GM21526 (cell line): ENCODE measurements at regions not wholly inside any gene's neighbourhood (a gene's known extent, or its start where the extent isn't known, plus 50 kb on each side); places are given as distances from the start of the nearest gene placed in this dataset.

Source experiments
- ATAC-seq: cut with Tn5 transposase; IDR thresholded peaks from one replicate; pipeline ENCODE4 v1.9.1; 2021; ENCODE audit warnings: moderate library complexity; ENCODE audit not compliant: unreplicated experiment, low FRiP score

GRCh38 chr4:132504438-132504837 lies 644.7 kb upstream of the PCDH10 start:
- ATAC-seq = no peak

DNA sequence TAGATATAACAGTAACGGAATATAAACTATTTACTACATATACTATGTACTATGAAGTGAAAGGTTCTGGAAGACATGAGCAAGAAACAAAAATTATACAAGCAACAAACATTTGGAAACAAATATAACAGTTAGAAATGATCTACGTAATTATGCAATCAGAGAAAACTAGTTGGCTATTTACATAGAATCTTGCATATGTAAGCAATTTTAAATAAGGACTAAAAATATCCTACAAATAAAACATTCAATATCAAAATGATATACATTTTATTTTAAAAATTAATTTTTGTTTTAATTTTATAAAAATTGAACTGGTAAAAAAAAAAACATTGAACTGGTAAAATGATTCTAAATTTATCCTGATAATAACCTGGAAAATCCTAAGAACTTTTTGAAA lies 642.5 kb upstream of the PCDH10 start:
- no peak for ATAC-seq

GRCh38 chr4:132513491-132513890 lies 635.6 kb upstream of the PCDH10 start:
- no peak for ATAC-seq

GRCh38 chr4:132526652-132527051 lies 622.4 kb upstream of the PCDH10 start:
- ATAC-seq = no peak

DNA sequence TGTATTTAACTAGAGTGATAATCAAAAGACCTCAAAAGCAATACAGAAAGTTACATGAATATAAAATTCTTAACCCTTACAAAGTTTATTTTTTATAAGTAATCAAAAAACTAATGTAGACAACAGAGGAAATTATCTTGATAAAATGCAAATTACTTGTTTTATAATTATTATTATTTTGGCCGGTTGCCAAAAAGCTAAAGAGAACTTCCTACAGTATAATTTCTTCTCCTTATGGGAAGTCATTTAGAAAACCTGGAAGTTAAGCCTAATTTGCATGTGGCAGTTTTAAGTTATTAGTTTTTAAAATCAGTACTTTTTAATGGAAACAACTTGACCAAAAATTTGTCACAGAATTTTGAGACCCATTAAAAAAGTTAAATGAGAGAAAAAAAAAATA lies 621.3 kb upstream of the PCDH10 start:
- no peak for ATAC-seq

- no peak for ATAC-seq
Observed at GRCh38 chr4:132530861-132531260, 618.2 kb upstream of the PCDH10 start.

DNA sequence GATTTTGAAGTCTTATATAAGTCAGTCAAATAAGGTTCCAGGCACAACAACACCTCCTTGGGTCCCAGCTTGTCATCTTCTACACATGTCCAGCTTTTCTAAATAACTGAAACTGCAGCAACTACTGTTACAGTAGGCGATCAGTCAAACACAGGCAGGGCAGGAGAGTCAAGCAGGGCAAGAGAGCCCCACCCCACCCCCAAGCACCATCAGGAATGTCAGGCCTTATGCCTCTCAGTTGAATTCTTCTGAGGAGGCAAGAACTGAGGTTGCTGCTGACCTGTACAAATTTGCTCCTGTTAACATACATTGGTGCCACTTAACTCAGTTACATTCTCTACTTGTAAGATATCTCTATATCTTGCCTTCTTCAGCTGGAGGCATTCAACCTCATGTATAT lies 608.8 kb upstream of the PCDH10 start:
- no peak for ATAC-seq

DNA sequence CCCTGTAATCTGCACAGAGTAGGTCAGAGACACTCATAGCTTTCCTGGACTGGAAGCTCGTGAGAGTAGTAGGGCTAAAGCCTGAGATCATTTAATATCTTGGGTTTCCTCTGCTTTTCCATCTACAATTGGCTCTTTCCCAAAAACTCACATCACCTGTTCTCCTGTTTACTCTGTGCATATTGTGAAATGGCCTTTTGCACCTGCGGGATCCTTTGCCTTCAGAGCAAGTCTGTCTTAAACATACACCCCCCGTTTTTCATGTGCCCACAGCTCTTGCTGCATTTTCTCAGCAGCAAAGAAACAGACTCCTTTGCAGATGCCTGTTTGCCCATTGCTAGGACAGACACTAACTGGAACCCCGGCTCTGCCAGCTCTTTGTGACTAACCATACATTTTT lies 608.3 kb upstream of the PCDH10 start:
- ATAC-seq = no peak

DNA sequence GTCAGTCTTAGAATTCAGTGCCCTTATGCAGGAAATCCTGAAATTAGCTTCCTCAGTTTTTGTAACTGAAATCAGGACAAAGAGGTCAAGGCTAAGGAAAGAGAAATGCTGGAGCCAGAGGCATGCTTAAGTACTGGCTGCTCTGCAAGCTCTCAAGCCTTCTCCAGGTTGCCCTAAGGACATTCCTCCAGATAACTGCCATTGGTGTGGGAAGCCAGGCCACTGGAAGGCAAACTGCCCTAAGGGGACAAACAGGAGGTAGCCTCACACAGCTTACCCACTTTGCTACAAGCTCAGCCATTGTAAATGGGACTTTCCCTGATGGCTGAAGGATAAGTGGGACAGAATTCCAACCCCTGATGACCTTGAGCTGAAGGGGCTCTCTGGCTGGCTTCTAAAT lies 606.9 kb upstream of the PCDH10 start:
- ATAC-seq = no peak

DNA sequence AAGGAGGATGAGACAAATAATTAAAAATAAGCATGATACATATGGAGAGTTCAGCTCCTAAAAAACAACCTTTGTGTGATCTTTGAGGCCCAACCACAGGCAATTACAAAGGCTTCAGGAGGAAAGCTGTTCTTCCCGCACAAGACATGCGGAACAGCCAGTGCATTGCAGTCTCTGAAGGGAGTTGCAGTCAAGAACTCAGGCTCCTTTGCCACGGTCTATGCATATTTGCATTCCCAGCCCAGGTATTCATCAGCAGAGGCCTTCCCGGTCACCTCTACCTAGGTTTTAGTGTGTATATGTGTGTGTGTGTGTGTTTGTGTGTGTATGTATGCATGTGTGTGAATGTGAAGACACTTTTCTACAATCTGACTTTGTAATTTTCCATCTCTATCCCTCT lies 600.6 kb upstream of the PCDH10 start:
- no peak for ATAC-seq

DNA sequence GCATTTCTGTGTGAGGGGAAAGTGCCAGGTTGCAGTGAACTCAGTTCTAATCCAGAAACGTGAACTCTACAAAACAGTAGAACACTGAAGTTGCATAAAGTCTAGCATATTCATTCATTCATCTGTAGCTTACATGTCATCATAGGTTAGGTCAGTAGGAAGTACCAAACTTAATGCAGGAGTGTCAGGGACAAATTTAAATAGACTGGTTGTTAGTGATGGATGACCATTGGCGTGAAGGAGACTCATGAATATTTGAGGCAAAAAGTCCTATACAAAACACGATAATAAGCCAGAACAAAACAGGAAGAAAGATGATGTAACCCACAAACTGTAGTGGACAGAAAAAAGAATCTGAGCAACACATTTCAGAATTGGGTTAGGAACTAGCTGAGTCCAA lies 592.8 kb upstream of the PCDH10 start:
- ATAC-seq = no peak

DNA sequence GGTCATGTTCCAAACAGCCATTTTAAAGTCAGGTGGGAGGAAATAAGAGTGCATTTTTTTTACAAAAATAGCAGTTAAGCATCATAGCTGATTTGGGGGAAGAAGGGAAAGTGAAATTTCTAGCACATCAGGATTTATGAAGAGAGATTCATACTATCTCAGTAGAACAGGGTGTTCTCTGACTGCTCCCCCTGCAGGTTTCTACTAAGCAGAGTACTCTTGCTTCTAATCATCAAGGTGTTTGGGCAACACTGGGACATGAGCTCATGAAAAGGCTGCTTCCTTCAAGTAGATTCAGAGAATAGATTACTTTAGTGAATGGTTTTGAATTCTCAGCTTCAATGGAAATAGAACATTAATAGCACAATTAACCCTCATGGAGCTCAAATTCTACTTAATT lies 591.4 kb upstream of the PCDH10 start:
- ATAC-seq = no peak

DNA sequence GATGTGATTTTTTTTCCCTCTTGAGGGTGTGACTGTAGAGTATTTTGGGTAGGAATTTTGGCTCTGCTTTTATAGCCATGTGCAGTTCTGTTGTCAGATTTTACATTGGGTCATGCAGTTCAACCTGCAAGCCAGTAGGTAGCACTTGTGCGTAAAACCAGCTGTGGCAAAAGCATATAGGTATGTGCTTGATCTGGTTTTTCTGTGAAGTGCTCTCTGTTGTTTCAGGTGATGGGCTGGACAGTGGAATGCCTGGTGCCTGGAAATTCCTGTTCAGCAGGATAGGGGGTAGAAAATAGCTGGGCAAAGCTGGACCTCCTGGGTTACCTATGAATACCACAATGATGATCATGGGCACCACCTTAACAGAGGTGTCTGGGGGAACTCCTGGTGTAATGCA lies 584.2 kb upstream of the PCDH10 start:
- ATAC-seq = no peak

GRCh38 chr4:132565542-132565941 lies 583.6 kb upstream of the PCDH10 start:
- ATAC-seq = no peak

- no peak for ATAC-seq
Observed at GRCh38 chr4:132572210-132572609, 576.9 kb upstream of the PCDH10 start.

DNA sequence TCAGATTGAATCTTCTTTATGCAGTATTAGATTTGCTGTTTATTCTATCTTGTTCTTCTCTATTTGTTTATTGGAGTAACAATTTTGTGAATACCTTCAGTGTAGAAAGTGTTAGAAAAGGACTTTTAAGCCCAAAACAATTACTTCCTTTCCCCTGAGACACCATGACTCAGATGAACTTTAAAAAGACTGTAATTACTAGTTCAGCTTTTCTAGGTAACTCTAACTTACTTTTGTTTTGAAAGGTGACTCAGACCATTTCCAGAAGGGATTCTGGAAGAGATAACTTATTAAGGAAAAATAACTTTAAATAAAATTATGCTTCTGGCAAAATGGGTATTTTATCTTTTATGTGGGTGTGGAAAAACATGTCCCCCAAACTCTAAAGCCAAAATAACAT lies 561.5 kb upstream of the PCDH10 start:
- ATAC-seq = no peak

DNA sequence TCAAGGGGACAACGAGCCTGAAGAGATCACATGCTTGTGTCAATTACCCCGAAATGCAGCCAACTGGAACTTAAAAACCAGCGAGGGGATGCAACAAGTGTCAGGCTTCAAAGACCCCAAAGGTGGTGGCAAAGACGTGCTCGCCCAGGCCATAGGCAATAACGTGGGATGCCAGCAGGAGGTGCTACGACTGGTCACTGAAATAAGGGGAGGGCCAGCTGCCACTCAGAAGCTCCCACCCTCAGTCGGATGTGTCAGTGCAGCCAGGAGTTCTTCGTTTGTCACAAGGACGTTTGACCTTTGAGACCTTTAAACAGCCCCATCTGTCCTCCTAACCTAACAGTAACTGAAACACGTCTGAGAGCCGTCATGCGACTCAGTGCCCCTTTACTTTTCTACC lies 556.8 kb upstream of the PCDH10 start:
- no peak for ATAC-seq

GRCh38 chr4:132592850-132593249 lies 556.2 kb upstream of the PCDH10 start:
- no peak for ATAC-seq

GRCh38 chr4:132593717-132594400 lies 555.2 kb upstream of the PCDH10 start:
- no peak for ATAC-seq

- no peak for ATAC-seq
Observed at GRCh38 chr4:132596186-132596585, 552.9 kb upstream of the PCDH10 start.

GRCh38 chr4:132605551-132605950 lies 543.5 kb upstream of the PCDH10 start:
- ATAC-seq = no peak

DNA sequence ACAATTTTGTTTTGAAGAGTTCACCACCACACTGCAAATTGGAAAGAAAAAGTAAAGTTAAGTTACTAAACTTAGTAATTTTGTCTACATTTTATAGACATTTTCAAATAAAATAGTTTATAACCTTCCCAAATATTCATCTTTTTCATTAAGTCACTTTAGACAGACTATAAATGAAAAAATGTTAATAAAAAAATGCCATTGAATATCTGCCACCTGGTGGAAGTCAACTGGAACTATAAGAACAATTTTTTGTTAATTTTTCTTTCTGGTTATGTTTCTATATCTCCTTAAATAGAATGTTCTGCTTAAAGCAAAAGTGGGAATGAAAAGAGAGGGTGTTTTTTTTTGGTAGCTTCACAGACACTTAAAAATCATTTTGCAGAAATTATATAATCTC lies 534.4 kb upstream of the PCDH10 start:
- no peak for ATAC-seq

GRCh38 chr4:132619968-132620367 lies 529.1 kb upstream of the PCDH10 start:
- no peak for ATAC-seq
